RWPE1 (cell line): ENCODE measurements at regions not wholly inside any gene's neighbourhood (a gene's known extent, or its start where the extent isn't known, plus 50 kb on each side); places are given as distances from the start of the nearest gene placed in this dataset.

Experiments
- CTCF ChIA-PET: fragments of 350-600 bp; sonication (Branson Sonifier 250); formaldehyde crosslinking; extraction: SDS; loops from one replicate; lab custom pipeline; 2021; lab: Yijun Ruan, JAX
- POLR2A ChIA-PET: fragments of 400-600 bp; formaldehyde crosslinking; extraction: SDS; loops from one replicate; lab custom pipeline; 2020; ENCODE audit warnings: antibody characterized with exemption; ENCODE audit not compliant: low non-redundant PET; lab: Yijun Ruan, JAX
- DNase-seq: peaks from one replicate; pipeline ENCODE4 v3.0.0; 2012; ENCODE audit warnings: low spot score
- H3K27ac ChIP-seq: fragments of 450-650 bp; 2 replicates; pipeline ENCODE4 v1.5.1; 2017
- CTCF ChIP-seq: fragments of 450-650 bp; conservative IDR thresholded peaks from 2 replicates; pipeline ENCODE4 v1.5.1; 2017; ENCODE audit warnings: low read depth, mild to moderate bottlenecking

- POLR2A ChIA-PET: no interaction called here
- no peak overlapping the region for H3K27ac ChIP-seq
- CTCF ChIA-PET: interaction anchor here (0.7 kb wide), 1 partner anchor 203 kb away, joined by 5 read pairs; no protein-coding TSS in a partner anchor
Measured at GRCh38 chr7:66537876-66538275, 90.8 kb upstream of the KCTD7 start.

GRCh38 chr7:66539264-66539623, 89.4 kb upstream of the KCTD7 start:
- H3K27ac ChIP-seq: 0 out of 2 replicates have a peak overlapping the region, but pooled peaks have one; percentile 15
- DNase-seq: no peak
- TF ChIP-seq CTCF: no peak
- ChIA-PET POLR2A (no interaction called here), CTCF (no interaction called here)

More at GRCh38 chr7:66537876-66538275, 90.8 kb upstream of the KCTD7 start:
- no peak for TF ChIP-seq CTCF
- no peak for DNase-seq

- 0 out of 2 replicates have a peak overlapping the region, but pooled peaks have one; percentile 5 for H3K27ac ChIP-seq
- no peak for DNase-seq
- TF ChIP-seq CTCF: no peak
- CTCF ChIA-PET: no interaction called here
- POLR2A ChIA-PET: no interaction called here
Measured at GRCh38 chr7:66539902-66540375, 88.7 kb upstream of the KCTD7 start.

GRCh38 chr7:66542049-66542448, 86.6 kb upstream of the KCTD7 start:
- ChIA-PET POLR2A (no interaction called here), CTCF (interaction anchor here (0.6 to 0.7 kb wide), 2 partner anchors 15 to 45 kb away, joined by 3 read pairs; no protein-coding TSS in a partner anchor)
- no peak for DNase-seq
- TF ChIP-seq CTCF: no peak
- peak overlapping the region; percentile 59 for H3K27ac ChIP-seq

DNA sequence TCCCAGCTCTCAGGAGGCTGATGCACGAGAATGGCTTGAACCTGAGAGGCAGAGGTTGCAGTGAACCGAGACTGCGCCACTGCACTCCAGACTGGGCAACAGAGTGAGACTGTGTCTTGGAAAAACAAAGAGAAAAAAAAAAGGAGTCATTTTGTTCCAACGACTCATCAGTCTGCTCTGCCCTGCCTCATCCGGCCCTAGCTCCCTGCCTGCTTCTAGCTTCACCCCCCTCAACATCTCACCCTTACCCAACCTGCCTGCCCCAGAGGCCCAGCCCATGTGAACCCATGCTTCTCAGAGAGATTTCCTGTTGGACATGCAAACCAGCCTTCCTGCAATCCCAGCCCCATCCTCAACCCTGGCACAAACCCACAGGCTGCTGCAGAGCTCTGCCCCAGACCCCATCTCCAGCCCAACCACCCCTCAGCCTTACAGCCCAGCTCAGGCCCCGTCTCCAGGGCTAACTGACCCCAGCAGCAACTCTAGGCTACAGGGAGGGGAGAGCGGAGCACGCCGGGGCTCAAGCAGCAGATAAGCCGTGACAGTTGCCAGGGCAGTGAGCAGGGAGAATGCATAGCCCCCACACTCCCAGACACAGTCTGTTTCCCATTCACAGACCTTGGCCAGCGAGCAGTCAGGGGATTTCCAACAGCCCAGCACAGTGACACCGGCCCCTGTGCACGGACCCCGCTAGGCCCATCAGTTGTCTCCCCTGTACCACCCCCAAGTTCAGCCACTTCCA, 86.0 kb upstream of the KCTD7 start:
- peak overlapping the region; percentile 59 for H3K27ac ChIP-seq
- DNase-seq: no peak
- CTCF ChIA-PET: interaction anchor here (0.6 to 0.7 kb wide), 2 partner anchors 15 to 45 kb away, joined by 3 read pairs; no protein-coding TSS in a partner anchor
- POLR2A ChIA-PET: no interaction called here
- TF ChIP-seq CTCF: no peak

- CTCF ChIA-PET: no interaction called here
- POLR2A ChIA-PET: no interaction called here
Measured at GRCh38 chr7:66549466-66549865, 79.2 kb upstream of the KCTD7 start.

More at GRCh38 chr7:66549466-66549865, 79.2 kb upstream of the KCTD7 start:
- DNase-seq: no peak
- TF ChIP-seq CTCF: no peak
- peak overlapping the region; percentile 10; the same call in 1 of the 2 replicates for H3K27ac ChIP-seq
